22Rv1 (cell line): ENCODE measurements at regions not wholly inside any gene's neighbourhood (a gene's known extent, or its start where the extent isn't known, plus 50 kb on each side); places are given as distances from the start of the nearest gene placed in this dataset.

Experiments
- ZFX ChIP-seq: fragments of 450-650 bp; IDR thresholded peaks from 2 replicates; pipeline ENCODE4 v1.6.1; 2017; ENCODE audit warnings: antibody characterized with exemption, borderline replicate concordance
- TF ChIP-seq, protein P1 (sequence below): fragments of 450-650 bp; IDR thresholded peaks from 2 replicates; pipeline ENCODE4 v1.5.1; 2017; ENCODE audit warnings: mild to moderate bottlenecking

DNA sequence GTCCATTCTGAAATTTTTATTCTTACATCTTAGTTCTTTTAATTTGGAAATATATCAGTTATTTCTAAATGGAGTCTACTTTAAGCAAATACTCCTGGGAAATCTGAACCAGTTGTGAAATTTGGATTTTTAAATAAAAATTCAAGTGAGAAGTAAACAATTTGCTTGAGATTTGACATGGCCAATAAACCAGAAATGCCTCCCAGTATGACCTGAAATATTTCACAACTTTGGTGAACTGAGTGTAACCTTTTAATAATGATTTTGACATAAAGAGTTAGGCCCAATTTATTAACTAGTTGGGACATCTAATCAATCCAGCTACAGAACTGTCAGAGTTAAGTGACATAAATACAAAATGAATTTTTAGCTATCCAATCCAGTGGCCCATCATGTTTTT is 192.0 kb downstream of the ZC3H11B start:
- TF ChIP-seq, protein P1, sequence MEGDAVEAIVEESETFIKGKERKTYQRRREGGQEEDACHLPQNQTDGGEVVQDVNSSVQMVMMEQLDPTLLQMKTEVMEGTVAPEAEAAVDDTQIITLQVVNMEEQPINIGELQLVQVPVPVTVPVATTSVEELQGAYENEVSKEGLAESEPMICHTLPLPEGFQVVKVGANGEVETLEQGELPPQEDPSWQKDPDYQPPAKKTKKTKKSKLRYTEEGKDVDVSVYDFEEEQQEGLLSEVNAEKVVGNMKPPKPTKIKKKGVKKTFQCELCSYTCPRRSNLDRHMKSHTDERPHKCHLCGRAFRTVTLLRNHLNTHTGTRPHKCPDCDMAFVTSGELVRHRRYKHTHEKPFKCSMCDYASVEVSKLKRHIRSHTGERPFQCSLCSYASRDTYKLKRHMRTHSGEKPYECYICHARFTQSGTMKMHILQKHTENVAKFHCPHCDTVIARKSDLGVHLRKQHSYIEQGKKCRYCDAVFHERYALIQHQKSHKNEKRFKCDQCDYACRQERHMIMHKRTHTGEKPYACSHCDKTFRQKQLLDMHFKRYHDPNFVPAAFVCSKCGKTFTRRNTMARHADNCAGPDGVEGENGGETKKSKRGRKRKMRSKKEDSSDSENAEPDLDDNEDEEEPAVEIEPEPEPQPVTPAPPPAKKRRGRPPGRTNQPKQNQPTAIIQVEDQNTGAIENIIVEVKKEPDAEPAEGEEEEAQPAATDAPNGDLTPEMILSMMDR: no peak
- TF ChIP-seq ZFX: no peak
